ENCODE measurements at regions not wholly inside any gene's neighbourhood (a gene's known extent, or its start where the extent isn't known, plus 50 kb on each side); places are given as distances from the start of the nearest gene placed in this dataset.

DNA sequence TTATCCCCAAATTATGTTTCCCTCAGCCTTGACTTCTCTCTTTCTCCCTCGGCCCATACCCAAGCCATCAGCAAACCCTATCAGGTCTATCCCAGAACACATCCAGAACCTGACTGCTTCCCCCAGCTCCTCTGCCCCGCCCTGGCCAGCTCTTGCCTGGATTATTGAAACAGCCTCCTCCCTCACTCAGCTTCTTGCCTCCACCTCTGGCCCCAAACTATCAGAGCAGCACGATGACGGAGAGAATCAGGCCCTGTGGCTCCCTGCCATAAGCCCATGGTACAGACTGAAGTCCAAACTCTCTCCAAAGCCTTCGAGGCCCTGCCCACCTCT lies 105.3 kb upstream of the LINGO1 start:
- no peak for DNase-seq (ENCODE audit: low read depth in 2 of 2)

DNA sequence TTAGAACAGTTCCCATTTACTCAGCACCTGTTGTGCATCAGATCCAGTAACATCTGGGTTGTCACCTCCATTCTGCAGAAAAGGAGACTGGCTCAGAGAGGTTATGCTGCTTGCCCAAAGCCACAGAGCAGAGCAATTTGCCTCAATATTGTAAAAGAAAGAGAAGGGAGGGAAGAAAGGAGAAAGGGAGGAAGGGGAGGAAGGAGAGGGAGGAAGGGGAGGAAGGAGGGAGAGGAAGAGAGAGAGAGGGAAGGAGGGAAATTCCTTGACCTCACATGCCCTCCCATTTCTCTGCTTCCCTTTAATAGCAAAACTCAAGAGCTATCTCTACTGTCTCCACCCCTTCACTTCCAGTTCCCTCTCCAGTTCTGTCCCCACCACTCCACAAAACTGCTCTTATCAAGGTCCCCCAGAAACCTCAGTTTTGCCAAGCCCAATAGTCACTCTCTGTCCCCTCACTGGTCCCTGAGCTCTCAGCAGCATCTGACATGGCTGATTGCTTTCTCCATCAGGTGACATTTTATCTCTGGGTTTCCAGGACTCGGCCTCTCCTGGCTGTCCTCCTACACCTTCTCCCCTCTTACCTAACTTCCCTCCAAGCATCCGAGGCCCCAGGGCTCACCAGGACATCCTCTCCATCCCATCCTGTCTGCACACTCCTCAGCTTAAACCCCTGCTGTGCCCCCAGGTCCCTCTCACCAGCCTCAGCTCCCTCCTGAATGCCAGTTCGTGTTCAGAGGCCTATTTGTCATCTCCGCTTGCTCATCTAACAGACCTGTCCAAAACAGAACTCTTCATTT lies 104.7 kb upstream of the LINGO1 start:
- no peak for DNase-seq (ENCODE audit: low read depth in 2 of 2)

DNA sequence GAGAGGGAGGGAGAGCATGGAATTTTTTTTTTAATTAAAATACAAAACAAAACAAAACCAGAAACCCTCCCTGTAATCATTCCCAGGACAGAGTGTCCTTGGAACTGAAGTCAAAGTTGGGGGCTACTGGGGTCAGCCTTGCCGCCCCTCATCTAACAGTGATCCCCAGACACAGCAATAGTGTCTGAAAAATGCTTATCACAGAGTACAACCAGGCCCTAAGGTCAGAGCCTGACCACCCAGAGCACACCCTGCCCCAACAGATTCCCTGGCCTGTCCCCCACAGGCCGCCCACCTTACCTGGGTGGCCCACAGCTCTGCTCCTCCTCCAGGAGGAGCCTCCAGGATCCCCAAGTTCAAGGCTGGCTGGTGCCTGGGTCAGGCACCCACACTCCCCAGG lies 101.6 kb upstream of the LINGO1 start:
- no peak for DNase-seq (ENCODE audit: low read depth in 2 of 2)

DNA sequence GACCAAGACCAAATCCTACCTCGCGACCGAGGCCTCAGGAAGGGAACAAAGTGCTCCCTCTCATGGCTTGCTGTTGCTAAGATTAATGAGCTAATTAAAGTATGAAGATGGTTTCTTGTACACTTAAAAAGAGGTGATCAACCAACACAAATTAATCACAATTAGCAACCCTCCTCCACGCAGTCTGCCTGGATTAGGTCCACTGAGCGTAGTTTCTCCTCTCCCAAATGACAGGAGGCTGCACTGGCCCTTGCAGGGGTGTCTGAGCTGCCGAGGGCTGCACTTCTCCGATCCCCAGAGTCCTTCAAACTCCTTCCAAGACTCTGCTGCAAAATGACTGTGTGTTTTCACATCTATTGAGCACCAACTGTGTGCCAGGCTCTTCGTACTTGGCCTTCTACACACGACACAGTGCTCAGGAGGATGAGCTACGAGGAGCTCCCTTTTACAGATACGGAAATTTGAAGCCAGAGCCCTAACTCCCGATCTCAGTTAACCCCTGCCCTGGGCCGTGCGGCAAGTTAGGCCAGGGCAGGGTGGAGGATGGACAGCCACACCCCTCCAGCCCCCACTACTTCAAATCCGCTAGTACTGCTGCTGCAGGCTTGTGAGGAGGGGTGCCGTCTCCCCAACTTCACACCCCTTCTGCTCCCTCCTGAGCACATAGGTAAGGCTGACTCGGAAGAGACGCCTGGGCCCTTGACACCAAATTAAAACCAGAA lies 101.0 kb upstream of the LINGO1 start:
- DNase-seq (ENCODE audit: low read depth in 2 of 2): no peak

DNA sequence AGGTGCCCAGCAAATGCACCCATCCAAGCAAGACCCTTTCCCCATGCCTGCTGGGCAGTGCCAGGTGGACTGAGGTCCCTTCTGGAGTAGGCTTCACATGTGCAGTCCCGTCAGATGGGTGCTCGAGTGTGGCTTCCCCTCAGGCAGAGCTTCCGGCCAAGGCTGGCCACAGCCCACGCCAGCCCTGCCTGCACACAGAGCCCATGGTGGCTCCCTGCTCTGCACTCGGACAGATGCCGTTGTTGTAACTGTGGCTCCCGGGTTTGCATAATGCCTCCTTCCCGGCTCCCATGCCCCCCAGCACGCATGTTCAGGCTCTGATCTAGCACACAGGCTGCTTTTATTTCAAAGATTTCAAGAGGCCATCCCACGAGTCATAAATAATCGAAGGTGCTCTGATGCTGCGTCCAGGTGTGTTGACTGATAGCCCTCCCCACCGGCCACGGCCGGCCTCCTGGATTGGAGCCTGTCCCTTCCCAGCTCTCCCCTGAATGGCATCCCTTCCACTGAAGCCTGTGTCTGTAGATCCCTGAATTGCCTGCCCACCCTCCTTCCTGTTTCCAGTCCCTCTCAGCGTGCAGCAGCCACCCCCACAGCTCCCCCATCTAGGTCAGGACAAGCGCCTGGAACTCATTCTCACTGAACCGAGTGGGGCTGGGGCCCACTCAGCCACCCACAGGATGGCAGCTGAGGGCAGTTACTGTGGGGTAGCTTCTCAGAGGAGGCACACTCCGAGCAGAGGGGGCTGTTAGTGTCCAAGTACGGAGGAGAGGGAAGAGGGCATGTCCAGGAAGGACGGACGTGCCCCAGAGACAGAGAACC lies 100.0 kb upstream of the LINGO1 start:
- DNase-seq (ENCODE audit: low read depth in 2 of 2): no peak

DNA sequence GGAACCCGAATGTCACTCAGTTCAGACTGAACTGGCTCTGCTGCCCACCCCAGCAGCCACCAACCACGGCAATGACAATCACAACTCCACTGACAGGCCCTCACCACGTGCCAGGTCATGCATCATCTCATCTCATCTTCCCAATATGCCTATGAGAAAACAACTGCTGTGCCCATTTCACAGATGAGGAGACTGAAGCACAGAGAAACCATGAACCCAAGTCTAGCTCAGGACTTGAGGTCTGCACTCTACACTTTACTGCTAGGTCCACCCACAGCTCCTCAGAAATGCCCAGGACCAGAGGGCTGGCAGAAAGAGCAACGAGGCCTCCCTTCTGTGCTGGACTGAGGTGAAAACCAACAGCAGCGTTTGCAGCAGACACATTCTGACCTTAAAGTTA lies 99.2 kb upstream of the LINGO1 start:
- no peak for DNase-seq (ENCODE audit: low read depth in 2 of 2)

DNA sequence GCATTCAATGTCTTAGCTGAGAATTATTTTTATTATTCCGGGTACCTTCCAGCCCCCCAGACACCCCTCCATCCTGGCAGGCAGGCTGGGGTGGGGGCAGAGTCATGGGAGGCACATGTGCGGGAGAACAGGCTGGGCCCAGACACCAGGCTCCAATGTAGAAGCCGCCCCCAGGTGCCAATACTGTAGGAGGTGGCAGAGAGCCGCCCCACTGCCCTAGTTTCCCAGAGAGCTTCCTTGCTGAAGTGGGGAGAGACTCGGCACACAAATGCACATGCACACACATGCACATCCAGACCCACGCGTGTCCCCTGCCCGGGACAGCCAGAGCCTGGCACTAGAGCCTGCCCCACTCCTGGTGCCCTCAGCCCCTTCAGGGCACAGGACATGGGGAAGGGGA lies 98.4 kb upstream of the LINGO1 start:
- DNase-seq (ENCODE audit: low read depth in 2 of 2): no peak

DNA sequence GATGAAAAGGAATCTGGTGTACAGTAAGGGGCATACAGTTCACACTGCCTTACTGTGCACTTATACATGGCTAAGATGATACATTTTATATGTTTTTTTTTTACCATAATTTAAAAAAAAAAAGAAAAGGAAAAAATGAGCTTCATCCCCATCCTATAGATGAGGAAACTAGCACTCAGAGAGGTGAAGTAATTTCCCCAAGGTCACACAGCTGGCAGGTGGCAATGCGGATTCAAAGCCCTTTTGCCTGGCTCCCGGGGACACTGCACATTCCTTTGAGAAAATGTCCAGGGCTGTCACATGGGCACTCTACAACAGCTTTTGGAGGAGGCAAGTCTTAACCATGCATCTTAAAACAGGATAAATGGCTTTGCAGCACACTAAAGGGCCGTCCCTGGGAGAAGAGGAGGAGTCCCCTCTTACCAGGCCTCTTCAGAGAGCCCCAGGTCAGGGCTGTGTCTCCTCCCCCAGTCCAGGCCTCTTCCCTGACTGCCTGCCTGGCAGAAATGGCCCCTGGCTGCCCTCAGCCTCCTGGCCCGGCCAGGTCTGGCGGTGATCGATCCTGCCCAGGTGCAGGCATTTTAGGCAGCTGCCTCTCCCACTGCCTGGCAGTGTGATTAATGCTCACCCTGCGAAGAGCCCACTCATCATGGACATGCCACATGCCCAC lies 95.1 kb upstream of the LINGO1 start:
- DNase-seq (ENCODE audit: low read depth in 2 of 2): no peak

DNA sequence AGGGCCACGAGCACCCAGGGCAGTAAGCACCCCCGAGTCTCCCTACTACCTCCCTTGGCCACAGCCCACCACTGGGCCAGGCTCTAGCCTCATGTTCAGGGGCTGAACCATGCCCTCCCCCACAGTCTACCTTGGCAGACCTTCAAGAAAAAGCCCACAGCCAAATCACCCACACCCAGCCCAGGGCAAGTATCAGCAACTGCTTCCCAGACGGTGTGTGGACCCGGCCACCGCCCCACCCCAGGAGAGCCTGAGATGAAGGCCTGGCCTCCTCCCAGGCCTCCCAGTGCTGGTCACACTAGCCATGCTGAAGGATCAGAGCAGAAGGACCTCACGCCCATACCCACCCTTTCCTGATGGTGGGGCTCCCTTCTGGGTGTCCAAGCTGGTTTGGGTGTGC lies 92.0 kb upstream of the LINGO1 start:
- DNase-seq (ENCODE audit: low read depth in 2 of 2): no peak

DNA sequence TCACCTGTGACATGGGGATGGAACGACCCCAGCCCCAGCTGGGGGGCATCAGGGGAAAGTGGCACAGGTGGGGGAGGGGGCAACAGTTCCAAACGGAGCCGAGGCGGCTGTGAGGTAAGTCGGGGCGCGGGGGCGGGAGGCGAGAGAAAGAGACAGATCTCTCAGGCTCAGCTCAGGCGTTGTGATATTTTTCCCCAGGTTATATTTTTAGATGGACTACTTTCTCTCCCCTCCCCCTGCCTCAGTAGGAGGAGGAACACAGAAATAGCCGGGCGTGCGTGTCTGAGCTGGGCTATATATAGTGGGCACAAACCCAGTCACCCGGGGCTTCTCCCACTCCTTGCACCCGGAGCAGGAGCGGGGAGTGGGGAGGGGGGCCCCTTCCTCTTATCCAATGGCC lies 91.0 kb upstream of the LINGO1 start:
- DNase-seq (ENCODE audit: low read depth in 2 of 2): no peak

DNA sequence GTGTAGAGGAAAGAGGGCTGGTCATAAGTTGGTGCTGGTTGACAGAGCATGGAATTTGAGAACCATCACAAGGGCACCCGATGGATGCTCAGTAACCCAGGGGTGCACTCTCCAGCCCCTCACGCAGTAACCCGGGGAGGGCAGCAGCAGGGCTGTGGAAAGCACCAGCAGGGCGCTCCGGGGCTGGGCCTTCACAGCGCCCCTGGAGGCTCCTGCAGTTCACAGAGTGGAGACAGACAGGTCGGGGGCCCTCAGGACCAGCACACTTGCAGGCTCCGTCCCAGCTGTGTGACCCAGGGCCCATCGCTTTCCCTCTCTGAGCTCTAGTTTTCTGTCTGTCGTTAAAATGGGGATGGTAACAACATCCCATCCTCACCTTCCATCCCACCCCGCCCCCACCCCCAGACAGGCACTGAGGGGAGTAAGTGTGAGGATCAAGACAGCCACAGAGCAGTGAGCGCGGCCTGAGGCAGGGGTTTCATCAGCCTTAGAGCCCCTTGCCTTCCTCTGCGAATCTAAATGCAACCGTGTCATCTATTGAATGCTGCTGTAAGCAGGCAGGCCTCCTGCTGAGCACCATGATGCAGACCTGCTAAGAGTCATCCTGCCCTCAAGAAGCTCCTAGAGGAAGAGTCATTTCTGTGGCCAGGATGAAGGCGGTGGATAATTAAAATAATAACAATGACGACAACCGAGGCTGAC lies 90.2 kb upstream of the LINGO1 start:
- DNase-seq (ENCODE audit: low read depth in 2 of 2): no peak

DNA sequence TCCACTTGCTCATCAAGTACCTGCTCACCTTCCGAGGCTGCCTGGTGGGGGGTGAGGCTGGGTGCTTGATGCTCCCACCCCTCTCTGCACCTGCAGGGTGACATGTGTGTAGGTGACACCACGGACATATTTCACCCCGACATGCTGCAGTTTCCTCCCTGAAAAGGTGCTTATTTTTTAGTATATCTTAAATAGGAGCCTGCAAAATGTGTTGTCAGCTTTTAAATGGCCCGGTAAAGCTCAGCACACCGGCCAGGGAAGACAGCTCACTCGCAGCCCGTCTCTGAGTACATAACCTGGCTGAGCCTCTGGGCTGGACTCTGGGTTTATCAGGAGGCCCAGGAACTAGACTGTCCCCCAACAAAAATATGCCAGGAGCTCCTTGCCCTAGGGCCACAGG lies 89.3 kb upstream of the LINGO1 start:
- no peak for DNase-seq (ENCODE audit: low read depth in 2 of 2)

DNA sequence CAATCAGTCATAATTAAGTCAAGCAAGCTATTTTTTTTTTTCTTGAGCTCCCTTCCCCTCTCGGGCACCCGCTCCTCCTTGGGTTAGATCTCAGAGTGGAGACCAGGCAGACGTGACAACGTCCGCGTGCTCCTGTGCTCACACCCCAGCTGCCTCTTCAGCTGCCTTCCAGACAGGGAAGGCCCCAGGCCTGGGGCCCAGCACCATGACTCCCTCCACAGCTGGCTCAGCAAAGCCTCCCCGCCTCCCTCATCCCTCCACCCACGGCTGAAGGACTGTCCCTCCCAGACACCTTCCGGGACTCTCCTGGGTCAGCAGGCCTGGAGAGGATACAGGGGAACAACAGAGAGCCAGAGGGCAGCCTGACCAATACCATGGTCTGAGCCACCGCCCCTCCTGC lies 87.9 kb upstream of the LINGO1 start:
- DNase-seq (ENCODE audit: low read depth in 2 of 2): no peak

DNA sequence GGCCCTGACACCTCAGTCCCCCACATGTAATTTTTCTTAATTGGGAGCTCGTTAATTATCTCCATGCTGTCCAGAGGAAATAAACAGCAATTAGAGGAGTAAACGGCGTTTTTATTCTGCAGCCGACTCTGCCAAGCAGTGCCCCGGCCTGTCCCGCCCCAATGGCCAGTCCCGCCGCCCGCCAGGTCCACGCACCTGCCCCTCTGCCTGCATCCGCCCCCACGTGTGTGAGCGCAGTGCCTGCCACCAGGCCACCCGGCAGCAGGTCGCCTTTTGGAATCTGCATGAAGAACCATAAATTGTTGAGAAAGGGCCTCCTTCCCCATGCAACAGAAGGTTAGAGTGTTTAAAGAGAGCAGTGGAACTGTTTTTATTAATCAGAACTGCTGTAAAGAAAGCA lies 87.5 kb upstream of the LINGO1 start:
- DNase-seq (ENCODE audit: low read depth in 2 of 2): no peak

DNA sequence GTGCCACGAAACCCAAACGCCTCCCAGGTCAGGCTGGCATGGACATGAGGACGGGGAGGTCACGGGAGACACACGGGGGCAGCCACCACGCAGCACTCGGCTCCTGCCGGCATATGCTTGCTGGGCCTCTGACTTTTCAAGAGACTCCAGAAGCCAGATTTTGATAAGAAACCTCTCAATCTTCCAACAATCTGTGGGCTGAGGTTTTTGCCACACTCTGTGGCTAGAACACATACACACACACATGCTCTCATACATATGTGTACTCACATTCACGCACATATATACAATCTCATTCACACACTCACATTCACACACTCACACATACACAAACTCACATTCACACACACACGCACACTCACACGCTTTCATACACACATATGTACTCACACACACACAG lies 86.7 kb upstream of the LINGO1 start:
- no peak for DNase-seq (ENCODE audit: low read depth in 2 of 2)

DNA sequence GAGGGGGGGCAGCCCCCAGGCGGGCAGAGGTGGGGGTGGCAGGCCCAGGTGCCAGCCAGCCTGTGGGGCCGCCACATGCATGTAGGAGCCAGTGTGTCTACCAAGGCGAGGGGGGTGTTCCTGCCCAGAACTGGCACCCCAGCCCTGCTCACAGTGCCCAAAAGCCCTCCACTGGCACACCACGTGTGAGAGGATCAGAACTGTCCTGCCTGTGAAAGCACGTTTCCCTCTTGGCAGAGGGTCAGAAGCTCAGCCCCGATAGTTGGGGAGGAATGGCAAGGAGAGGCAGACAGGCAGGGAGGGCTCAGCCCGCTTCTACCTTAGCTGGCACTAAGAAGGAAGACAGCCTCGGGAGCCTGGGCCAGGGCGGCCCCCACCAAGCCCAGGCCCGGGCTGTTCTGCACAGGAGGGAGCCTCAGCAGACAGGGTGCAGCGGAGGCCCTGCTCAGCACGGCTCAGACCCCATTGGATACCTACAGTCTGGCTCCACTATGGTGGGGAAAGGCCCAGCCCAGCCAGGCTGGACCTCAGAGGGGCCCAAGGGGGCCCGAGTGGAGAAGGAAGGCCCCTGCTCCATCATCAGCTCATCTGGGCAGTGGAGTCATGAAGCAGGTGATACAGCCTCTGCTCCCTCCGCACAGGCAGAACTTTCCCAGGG lies 84.8 kb upstream of the LINGO1 start:
- DNase-seq (ENCODE audit: low read depth in 2 of 2): no peak

DNA sequence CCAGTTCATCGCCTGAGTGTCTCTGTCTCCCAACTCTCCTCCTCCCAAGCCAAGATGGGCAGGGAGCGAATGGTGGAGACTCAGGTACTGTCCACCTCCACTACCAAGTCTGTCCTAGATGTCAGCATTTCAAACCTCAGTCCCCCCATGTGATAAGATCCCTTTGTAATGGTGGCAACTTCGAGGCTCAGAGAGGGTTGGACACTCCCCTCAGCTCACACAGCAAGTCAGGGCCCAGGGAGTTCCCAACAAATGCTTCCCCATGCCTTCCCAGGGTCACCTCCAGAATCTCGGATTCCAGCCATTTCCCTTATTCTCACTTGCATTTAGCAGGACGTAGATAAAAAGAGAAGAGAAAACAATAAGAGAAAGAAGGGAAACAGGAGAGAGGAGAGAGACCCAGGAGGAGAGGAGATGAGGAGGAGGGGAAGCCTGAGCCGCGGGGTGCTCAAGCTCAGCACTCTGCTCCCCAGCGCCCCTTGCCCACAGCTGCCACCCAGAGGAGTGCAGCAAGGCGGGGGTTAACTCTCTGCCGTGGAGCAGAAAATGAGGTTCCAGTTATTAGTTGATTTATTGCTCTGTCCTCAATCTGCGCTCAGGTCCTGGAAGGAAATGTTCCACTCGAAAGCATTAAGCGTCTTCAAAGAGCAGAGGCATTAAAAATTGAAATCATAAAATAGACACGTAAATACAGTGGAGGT lies 84.1 kb upstream of the LINGO1 start:
- DNase-seq (ENCODE audit: low read depth in 2 of 2): no peak

DNA sequence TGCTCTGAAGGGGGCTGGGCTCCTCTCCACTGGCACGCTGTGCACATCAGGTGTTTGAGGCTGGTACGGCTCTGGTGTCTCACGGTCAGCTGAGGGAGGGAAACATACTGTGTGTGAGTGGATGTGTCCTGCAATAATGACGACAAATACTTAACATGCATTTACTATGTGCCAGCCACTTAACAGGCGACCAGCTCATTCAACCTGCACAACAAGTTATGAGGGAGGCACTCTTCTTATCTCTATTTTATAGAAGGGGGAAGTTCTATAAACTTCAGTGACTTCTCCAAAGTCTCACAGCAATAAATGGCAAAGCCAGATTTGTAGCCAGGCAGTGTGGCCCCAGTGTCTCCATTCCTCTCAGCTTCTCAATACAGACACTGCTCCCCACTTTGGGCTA lies 83.1 kb upstream of the LINGO1 start:
- DNase-seq (ENCODE audit: low read depth in 2 of 2): no peak

DNA sequence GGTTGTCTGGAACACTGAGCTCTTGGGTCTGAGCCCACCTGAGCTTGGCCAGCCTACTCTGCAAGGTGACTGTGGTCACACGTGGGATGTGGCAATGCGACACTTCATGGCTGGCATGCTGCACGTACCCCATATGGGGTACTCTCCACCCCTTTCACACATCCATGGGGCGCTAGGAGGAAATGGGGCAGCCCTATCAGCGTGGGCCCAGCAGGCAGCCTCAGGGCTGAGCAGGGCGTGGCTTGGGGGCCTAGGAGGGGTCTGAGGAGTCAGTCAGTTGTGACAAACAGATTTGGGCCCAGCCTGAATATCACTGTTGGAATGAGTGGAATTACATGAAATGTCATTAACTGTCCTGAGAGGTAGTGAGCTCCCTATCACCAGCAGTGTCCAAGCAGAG lies 82.3 kb upstream of the LINGO1 start:
- DNase-seq (ENCODE audit: low read depth in 2 of 2): no peak

DNA sequence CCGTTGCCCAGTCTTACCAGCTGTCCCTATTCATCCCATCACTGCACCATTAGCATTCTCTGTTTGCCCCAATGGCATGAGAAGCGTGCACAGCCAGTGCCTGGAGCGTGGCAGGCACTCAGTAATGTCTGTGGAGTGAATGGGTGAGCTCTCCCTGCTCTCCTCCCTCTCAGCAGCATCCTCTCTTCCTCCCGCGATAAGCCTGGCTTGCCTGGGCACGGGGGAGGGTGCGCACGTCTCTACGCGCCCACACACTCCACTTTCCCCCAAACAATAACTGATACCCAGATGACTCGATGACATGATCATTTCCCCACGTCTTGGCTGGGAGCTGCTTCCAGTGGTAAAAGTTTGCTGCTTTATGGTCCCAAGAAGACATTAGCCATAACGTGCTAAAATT lies 81.8 kb upstream of the LINGO1 start:
- DNase-seq (ENCODE audit: low read depth in 2 of 2): no peak

Measured in lung microvascular endothelial cell (primary cell).